ENCODE measurements at regions not wholly inside any gene's neighbourhood (a gene's known extent, or its start where the extent isn't known, plus 50 kb on each side); places are given as distances from the start of the nearest gene placed in this dataset.

DNA sequence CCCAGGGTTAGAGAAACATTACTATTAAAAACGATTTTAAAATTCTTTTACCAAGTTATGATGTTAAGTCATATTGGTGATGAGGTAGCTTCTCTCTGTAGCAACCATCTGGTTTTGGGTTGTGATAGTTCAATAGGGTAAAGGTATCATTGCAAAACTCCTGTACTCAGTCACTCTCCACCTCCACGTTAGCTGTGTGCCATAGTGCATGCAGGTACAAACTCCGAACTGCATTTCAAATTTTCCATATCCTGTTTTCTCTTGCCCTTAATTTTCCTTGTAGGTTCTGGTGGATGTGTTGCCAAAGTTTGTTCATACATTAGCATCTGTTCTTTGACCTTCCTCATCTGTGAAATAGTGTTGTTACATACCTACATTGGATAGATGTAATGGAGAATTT is 53.1 kb upstream of the ARRDC3 start:
- in situ Hi-C loops (cut with MboI) (no loop called here), intact Hi-C loops (cut with micrococcal nuclease; ENCODE audit: unreplicated experiment) (no loop called here)
- no peaks in the 10 kb centered on the region for H3K4me1 ChIP-seq (ENCODE audit: control insufficient read depth, insufficient read depth, low read length)
- DNase-seq (ENCODE audit: low read depth, low spot score) (no peak), FAIRE-seq (no peak), ATAC-seq (no peak)
- H3K9me3 ChIP-seq (replicated peaks; ENCODE audit: control insufficient read depth, insufficient read depth, low read length) = no peaks in the 10 kb centered on the region
- H3K79me2 ChIP-seq (ENCODE audit: control insufficient read depth, insufficient read depth, low read length) = no peaks in the 10 kb centered on the region
- H3K9ac ChIP-seq (ENCODE audit: control insufficient read depth, insufficient read depth, low read length) = no peak overlapping the region
- H3K27ac ChIP-seq (ENCODE audit: control insufficient read depth, insufficient read depth) = no peak overlapping the region
- no peak overlapping the region for H3K4me3 ChIP-seq
- no peak for TF ChIP-seq IRF4 (IDR thresholded peaks at IDR 0.05; ENCODE audit: low read depth, low read length)
- TF ChIP-seq, protein P1, sequence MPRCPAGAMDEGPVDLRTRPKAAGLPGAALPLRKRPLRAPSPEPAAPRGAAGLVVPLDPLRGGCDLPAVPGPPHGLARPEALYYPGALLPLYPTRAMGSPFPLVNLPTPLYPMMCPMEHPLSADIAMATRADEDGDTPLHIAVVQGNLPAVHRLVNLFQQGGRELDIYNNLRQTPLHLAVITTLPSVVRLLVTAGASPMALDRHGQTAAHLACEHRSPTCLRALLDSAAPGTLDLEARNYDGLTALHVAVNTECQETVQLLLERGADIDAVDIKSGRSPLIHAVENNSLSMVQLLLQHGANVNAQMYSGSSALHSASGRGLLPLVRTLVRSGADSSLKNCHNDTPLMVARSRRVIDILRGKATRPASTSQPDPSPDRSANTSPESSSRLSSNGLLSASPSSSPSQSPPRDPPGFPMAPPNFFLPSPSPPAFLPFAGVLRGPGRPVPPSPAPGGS (IDR thresholded peaks at IDR 0.05; ENCODE audit: borderline replicate concordance, insufficient read depth, low read depth, low read length, poor library complexity, severe bottlenecking) = no peak
- TF ChIP-seq IKZF2 (IDR thresholded peaks at IDR 0.05) = no peak
- no peak for TF ChIP-seq EED (IDR thresholded peaks at IDR 0.05; ENCODE audit: low read depth)
- TF ChIP-seq SUPT20H (IDR thresholded peaks at IDR 0.05; ENCODE audit: borderline replicate concordance, control insufficient read depth, low read depth, low read length) = no peak
- no peak for TF ChIP-seq CBX5 (IDR thresholded peaks at IDR 0.05; ENCODE audit: low read depth)
- TF ChIP-seq YY1 (IDR thresholded peaks at IDR 0.05; ENCODE audit: low read depth, low read length) = no peak
- TF ChIP-seq NR2F1 (conservative IDR thresholded peaks at IDR 0.05) = no peak
- no peak for TF ChIP-seq WRNIP1 (IDR thresholded peaks at IDR 0.05; ENCODE audit: borderline replicate concordance, low read depth, low read length)
- TF ChIP-seq STAT1 (conservative IDR thresholded peaks at IDR 0.05) = no peak
- no peak for TF ChIP-seq IRF5 (IDR thresholded peaks at IDR 0.05; ENCODE audit: borderline replicate concordance)
- TF ChIP-seq ZBED1 (IDR thresholded peaks at IDR 0.05; ENCODE audit: borderline replicate concordance) = no peak
- TF ChIP-seq MEF2B (IDR thresholded peaks at IDR 0.05; ENCODE audit: partially characterized antibody, poor library complexity, severe bottlenecking) = no peak
- TF ChIP-seq HDAC6 (IDR thresholded peaks at IDR 0.05; ENCODE audit: unreplicated experiment) = no peak
- TF ChIP-seq, protein P2, sequence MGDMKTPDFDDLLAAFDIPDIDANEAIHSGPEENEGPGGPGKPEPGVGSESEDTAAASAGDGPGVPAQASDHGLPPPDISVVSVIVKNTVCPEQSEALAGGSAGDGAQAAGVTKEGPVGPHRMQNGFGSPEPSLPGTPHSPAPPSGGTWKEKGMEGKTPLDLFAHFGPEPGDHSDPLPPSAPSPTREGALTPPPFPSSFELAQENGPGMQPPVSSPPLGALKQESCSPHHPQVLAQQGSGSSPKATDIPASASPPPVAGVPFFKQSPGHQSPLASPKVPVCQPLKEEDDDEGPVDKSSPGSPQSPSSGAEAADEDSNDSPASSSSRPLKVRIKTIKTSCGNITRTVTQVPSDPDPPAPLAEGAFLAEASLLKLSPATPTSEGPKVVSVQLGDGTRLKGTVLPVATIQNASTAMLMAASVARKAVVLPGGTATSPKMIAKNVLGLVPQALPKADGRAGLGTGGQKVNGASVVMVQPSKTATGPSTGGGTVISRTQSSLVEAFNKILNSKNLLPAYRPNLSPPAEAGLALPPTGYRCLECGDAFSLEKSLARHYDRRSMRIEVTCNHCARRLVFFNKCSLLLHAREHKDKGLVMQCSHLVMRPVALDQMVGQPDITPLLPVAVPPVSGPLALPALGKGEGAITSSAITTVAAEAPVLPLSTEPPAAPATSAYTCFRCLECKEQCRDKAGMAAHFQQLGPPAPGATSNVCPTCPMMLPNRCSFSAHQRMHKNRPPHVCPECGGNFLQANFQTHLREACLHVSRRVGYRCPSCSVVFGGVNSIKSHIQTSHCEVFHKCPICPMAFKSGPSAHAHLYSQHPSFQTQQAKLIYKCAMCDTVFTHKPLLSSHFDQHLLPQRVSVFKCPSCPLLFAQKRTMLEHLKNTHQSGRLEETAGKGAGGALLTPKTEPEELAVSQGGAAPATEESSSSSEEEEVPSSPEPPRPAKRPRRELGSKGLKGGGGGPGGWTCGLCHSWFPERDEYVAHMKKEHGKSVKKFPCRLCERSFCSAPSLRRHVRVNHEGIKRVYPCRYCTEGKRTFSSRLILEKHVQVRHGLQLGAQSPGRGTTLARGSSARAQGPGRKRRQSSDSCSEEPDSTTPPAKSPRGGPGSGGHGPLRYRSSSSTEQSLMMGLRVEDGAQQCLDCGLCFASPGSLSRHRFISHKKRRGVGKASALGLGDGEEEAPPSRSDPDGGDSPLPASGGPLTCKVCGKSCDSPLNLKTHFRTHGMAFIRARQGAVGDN (IDR thresholded peaks at IDR 0.05) = no peak
- no peak for TF ChIP-seq MTA2 (IDR thresholded peaks at IDR 0.05; ENCODE audit: low read depth)
- TF ChIP-seq POLR2A (IDR thresholded peaks at IDR 0.05; ENCODE audit: low read depth, low read length) = no peak
- no peak for TF ChIP-seq ZNF384 (IDR thresholded peaks at IDR 0.05; ENCODE audit: borderline replicate concordance, low read depth, low read length)
- no TSS peak for BruUV-seq (replicated peaks)
- no peaks in the 10 kb centered on the region for H3K27me3 ChIP-seq (replicated peaks in 1 of 2; ENCODE audit: control insufficient read depth in 2 of 2, insufficient read depth in 2 of 2, low read length in 1 of 2)
- H3K4me2 ChIP-seq (ENCODE audit: control insufficient read depth, insufficient read depth) = no peak overlapping the region
- no peak overlapping the region for H2AFZ ChIP-seq (ENCODE audit: control insufficient read depth, low read depth, low read length)
- RAD21 ChIA-PET (ENCODE audit: unreplicated experiment) = no interaction called here
- 51% methylated on average over 3 of the region's 3 CpGs for WGBS (ENCODE audit: insufficient coverage, insufficient replicate concordance, low lambda C conversion rate, missing lambda C conversion rate)
- H4K20me1 ChIP-seq (ENCODE audit: control insufficient read depth, insufficient read depth) = no peaks in the 10 kb centered on the region
- POLR2A ChIA-PET = no interaction called here
- CTCF ChIA-PET = interaction anchor here (1.1 to 2.1 kb wide), 2 partner anchors 17 to 49 kb away, joined by 4 to 5 read pairs; no protein-coding TSS in a partner anchor
- SMC1A ChIA-PET (ENCODE audit: uncharacterized antibody, unreplicated experiment) = no interaction called here
- no peaks in the 10 kb centered on the region for H3K36me3 ChIP-seq (ENCODE audit: control insufficient read depth in 2 of 2, insufficient read depth in 2 of 2, low read length in 1 of 2)

All from GM12878 (cell line).